Neural progenitor cell (in vitro differentiated cells): ENCODE measurements at regions not wholly inside any gene's neighbourhood (a gene's known extent, or its start where the extent isn't known, plus 50 kb on each side); places are given as distances from the start of the nearest gene placed in this dataset.

Experiments used
- DNase-seq: peaks from one replicate; pipeline ENCODE4 v3.0.0-alpha.2; 2016; ENCODE audit warnings: low spot score
- H2AFZ ChIP-seq: fragments of 200-600 bp; sonication (generic); replicated peaks from 2 replicates; pipeline ENCODE4 v1.6.1; 2016; ENCODE audit warnings: antibody characterized with exemption
- H3F3A ChIP-seq: fragments of 200-600 bp; sonication (generic); 2 replicates; pipeline ENCODE4 v1.6.1; 2016; ENCODE audit warnings: antibody characterized with exemption, low read depth
- H3K27ac ChIP-seq: fragments of 200-600 bp; sonication (generic); 2 replicates; pipeline ENCODE4 v1.5.1; 2016; ENCODE audit warnings: mild to moderate bottlenecking
- H3K27me3 ChIP-seq: fragments of 200-600 bp; sonication (generic); 2 replicates; pipeline ENCODE4 v1.6.1; 2016; ENCODE audit warnings: mild to moderate bottlenecking, moderate library complexity
- H3K36me3 ChIP-seq: fragments of 200-600 bp; sonication (generic); 2 replicates; pipeline ENCODE4 v1.5.1; 2016
- H3K4me1 ChIP-seq: fragments of 200-600 bp; sonication (generic); 2 replicates; pipeline ENCODE4 v1.6.1; 2016; ENCODE audit warnings: mixed run types
- H3K4me2 ChIP-seq: fragments of 200-600 bp; sonication (generic); 2 replicates; pipeline ENCODE4 v1.6.1; 2016
- H3K4me3 ChIP-seq: fragments of 200-600 bp; sonication (generic); 2 replicates; pipeline ENCODE4 v1.5.1; 2016
- H3K79me2 ChIP-seq: fragments of 200-600 bp; sonication (generic); 2 replicates; pipeline ENCODE4 v1.6.1; 2016; ENCODE audit warnings: low read depth
- H3K9ac ChIP-seq: fragments of 200-600 bp; sonication (generic); 2 replicates; pipeline ENCODE4 v1.6.1; 2016
- H3K9me3 ChIP-seq: fragments of 200-600 bp; sonication (generic); 2 replicates; pipeline ENCODE4 v1.5.1; 2016; ENCODE audit warnings: low read depth
- H4K20me1 ChIP-seq: fragments of 200-600 bp; sonication (generic); 2 replicates; pipeline ENCODE4 v1.6.1; 2016; ENCODE audit warnings: low read depth
- H3K27ac Mint-ChIP-seq: 3 replicates; pipeline ENCODE4 v1.8.0; 2021; ENCODE audit warnings: mixed read lengths
- H3K27me3 Mint-ChIP-seq: 2 replicates; pipeline ENCODE4 v1.8.0; 2022; ENCODE audit warnings: low read depth, mild to moderate bottlenecking, inconsistent platforms, moderate library complexity, mixed read lengths; ENCODE audit not compliant: insufficient read depth
- H3K36me3 Mint-ChIP-seq: 3 replicates; pipeline ENCODE4 v1.8.0; 2021; ENCODE audit warnings: mixed read lengths
- H3K4me1 Mint-ChIP-seq: 3 replicates; pipeline ENCODE4 v1.8.0; 2021; ENCODE audit warnings: mixed read lengths
- H3K4me3 Mint-ChIP-seq: 3 replicates; pipeline ENCODE4 v1.8.0; 2021; ENCODE audit warnings: mild to moderate bottlenecking, moderate library complexity, mixed read lengths
- H3K9me3 Mint-ChIP-seq: 3 replicates; pipeline ENCODE4 v1.8.0; 2020; ENCODE audit warnings: mixed read lengths
- EZH2 ChIP-seq: fragments of 200-600 bp; sonication (generic); IDR thresholded peaks from 2 replicates; pipeline ENCODE4 v1.6.1; 2017; ENCODE audit warnings: antibody characterized with exemption, mild to moderate bottlenecking, moderate library complexity
- EZH2phosphoT487 ChIP-seq: fragments of 200-600 bp; sonication (generic); IDR thresholded peaks from 2 replicates; pipeline ENCODE4 v1.6.1; 2017; ENCODE audit warnings: antibody characterized with exemption
- TF ChIP-seq, protein P1 (sequence below): fragments of 200-600 bp; sonication (generic); IDR thresholded peaks from 2 replicates; pipeline ENCODE4 v1.5.1; 2017; ENCODE audit warnings: antibody characterized with exemption, mild to moderate bottlenecking

GRCh38 chr16:54657058-54657708 is 273.5 kb upstream of the IRX5 start:
- DNase-seq: no peak
- peak overlapping the region; percentile 18 for H2AFZ ChIP-seq
- H3K36me3 Mint-ChIP-seq: no peaks in the 10 kb centered on the region
- no peak overlapping the region for H3K4me2 ChIP-seq
- H3K4me3 Mint-ChIP-seq: no peak overlapping the region
- no peak overlapping the region for H3K9ac ChIP-seq
- no peaks in the 10 kb centered on the region for H4K20me1 ChIP-seq
- H3K4me3 ChIP-seq: no peak overlapping the region
- H3K27me3 Mint-ChIP-seq: peaks cover 6% of the 10 kb centered on the region
- peaks cover 32% of the 10 kb centered on the region for H3F3A ChIP-seq
- H3K36me3 ChIP-seq: no peaks in the 10 kb centered on the region
- H3K27ac ChIP-seq: no peak overlapping the region
- H3K4me1 Mint-ChIP-seq: peaks cover 43% of the 10 kb centered on the region
- H3K79me2 ChIP-seq: no peaks in the 10 kb centered on the region
- no peaks in the 10 kb centered on the region for H3K27me3 ChIP-seq
- peaks cover 4% of the 10 kb centered on the region for H3K9me3 Mint-ChIP-seq
- TF ChIP-seq EZH2: no peak
- H3K9me3 ChIP-seq: no peaks in the 10 kb centered on the region
- H3K4me1 ChIP-seq: peaks cover 49% of the 10 kb centered on the region
- H3K27ac Mint-ChIP-seq: no peak overlapping the region

- peaks cover 63% of the 10 kb centered on the region for H3K4me1 Mint-ChIP-seq
- peak overlapping the region; percentile 74 for H3K4me3 Mint-ChIP-seq
- Histone ChIP-seq H3K27me3 (no peaks in the 10 kb centered on the region), H3K9me3 (no peaks in the 10 kb centered on the region), H3K4me1 (peaks cover 66% of the 10 kb centered on the region), H3K9ac (no peak overlapping the region), H3K79me2 (no peaks in the 10 kb centered on the region), H3F3A (peaks cover 52% of the 10 kb centered on the region), H3K36me3 (no peaks in the 10 kb centered on the region), H2AFZ (peak overlapping the region; percentile 80), H4K20me1 (no peaks in the 10 kb centered on the region), H3K4me2 (peak overlapping the region; percentile 63), H3K4me3 (peak overlapping the region; percentile 1), H3K27ac (peak overlapping the region; percentile 45)
- TF ChIP-seq EZH2phosphoT487: no peak
- TF ChIP-seq, protein P1, sequence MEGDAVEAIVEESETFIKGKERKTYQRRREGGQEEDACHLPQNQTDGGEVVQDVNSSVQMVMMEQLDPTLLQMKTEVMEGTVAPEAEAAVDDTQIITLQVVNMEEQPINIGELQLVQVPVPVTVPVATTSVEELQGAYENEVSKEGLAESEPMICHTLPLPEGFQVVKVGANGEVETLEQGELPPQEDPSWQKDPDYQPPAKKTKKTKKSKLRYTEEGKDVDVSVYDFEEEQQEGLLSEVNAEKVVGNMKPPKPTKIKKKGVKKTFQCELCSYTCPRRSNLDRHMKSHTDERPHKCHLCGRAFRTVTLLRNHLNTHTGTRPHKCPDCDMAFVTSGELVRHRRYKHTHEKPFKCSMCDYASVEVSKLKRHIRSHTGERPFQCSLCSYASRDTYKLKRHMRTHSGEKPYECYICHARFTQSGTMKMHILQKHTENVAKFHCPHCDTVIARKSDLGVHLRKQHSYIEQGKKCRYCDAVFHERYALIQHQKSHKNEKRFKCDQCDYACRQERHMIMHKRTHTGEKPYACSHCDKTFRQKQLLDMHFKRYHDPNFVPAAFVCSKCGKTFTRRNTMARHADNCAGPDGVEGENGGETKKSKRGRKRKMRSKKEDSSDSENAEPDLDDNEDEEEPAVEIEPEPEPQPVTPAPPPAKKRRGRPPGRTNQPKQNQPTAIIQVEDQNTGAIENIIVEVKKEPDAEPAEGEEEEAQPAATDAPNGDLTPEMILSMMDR: no peak
- no peak for TF ChIP-seq EZH2
- DNase-seq: peak; percentile 57
- no peaks in the 10 kb centered on the region for H3K36me3 Mint-ChIP-seq
- peaks cover 2% of the 10 kb centered on the region for H3K9me3 Mint-ChIP-seq
- peak overlapping the region; percentile 89 for H3K27ac Mint-ChIP-seq
- peaks cover 7% of the 10 kb centered on the region for H3K27me3 Mint-ChIP-seq
These were observed 275.5 kb upstream of the IRX5 start for GRCh38 chr16:54655121-54655590.

GRCh38 chr16:54654429-54654828 is 276.2 kb upstream of the IRX5 start:
- peaks cover 71% of the 10 kb centered on the region for H3K4me1 ChIP-seq
- Mint-ChIP-seq H3K9me3 (peaks cover 2% of the 10 kb centered on the region), H3K4me3 (peak overlapping the region; percentile 51), H3K27ac (peak overlapping the region; percentile 34), H3K36me3 (no peaks in the 10 kb centered on the region), H3K4me1 (peaks cover 70% of the 10 kb centered on the region), H3K27me3 (peaks cover 10% of the 10 kb centered on the region)
- peak overlapping the region; percentile 63 for H3K4me2 ChIP-seq
- no peak for TF ChIP-seq EZH2phosphoT487
- TF ChIP-seq, protein P1: no peak
- no peak for TF ChIP-seq EZH2
- no peaks in the 10 kb centered on the region for H3K36me3 ChIP-seq
- H4K20me1 ChIP-seq: no peaks in the 10 kb centered on the region
- DNase-seq: peak; percentile 59
- peaks cover 56% of the 10 kb centered on the region for H3F3A ChIP-seq
- no peaks in the 10 kb centered on the region for H3K79me2 ChIP-seq
- peak overlapping the region; percentile 45 for H3K27ac ChIP-seq
- no peaks in the 10 kb centered on the region for H3K27me3 ChIP-seq
- no peak overlapping the region for H2AFZ ChIP-seq
- no peak overlapping the region for H3K9ac ChIP-seq
- no peak overlapping the region for H3K4me3 ChIP-seq
- H3K9me3 ChIP-seq: no peaks in the 10 kb centered on the region

GRCh38 chr16:54652201-54652770 is 278.4 kb upstream of the IRX5 start:
- Histone ChIP-seq H3K4me1 (peaks cover 71% of the 10 kb centered on the region), H2AFZ (no peak overlapping the region), H3F3A (peaks cover 56% of the 10 kb centered on the region), H3K79me2 (no peaks in the 10 kb centered on the region), H3K9ac (no peak overlapping the region), H3K27me3 (no peaks in the 10 kb centered on the region), H3K36me3 (no peaks in the 10 kb centered on the region), H3K9me3 (no peaks in the 10 kb centered on the region), H3K4me3 (peak overlapping the region; percentile 41), H4K20me1 (no peaks in the 10 kb centered on the region), H3K27ac (no peak overlapping the region), H3K4me2 (peak overlapping the region; percentile 74)
- peak overlapping the region; percentile 80 for H3K4me3 Mint-ChIP-seq
- peaks cover 11% of the 10 kb centered on the region for H3K27me3 Mint-ChIP-seq
- H3K9me3 Mint-ChIP-seq: peaks cover 2% of the 10 kb centered on the region
- TF ChIP-seq EZH2 (no peak), EZH2phosphoT487 (no peak)
- TF ChIP-seq, protein P1: no peak
- no peaks in the 10 kb centered on the region for H3K36me3 Mint-ChIP-seq
- no peak for DNase-seq
- H3K27ac Mint-ChIP-seq: no peak overlapping the region
- H3K4me1 Mint-ChIP-seq: peaks cover 75% of the 10 kb centered on the region
